Esophagus squamous epithelium (tissue), 4 donors: ENCODE measurements at regions not wholly inside any gene's neighbourhood (a gene's known extent, or its start where the extent isn't known, plus 50 kb on each side); places are given as distances from the start of the nearest gene placed in this dataset.

Experiments
- POLR2A ChIP-seq, 4 donors: fragments of 450-650 bp; IDR thresholded peaks; one replicate each; pipeline ENCODE4 v1.6.1; 2017; ENCODE audit warnings: antibody characterized with exemption in 4 of 4, mild to moderate bottlenecking in 4 of 4, moderate library complexity in 3 of 4
- TF ChIP-seq, protein P1 (sequence below), 6 experiments: fragments of 450-650 bp in 4 of 6; fragments of 200-600 bp in 2 of 6; sonication (generic) in 2 of 6; IDR thresholded peaks; one replicate each; pipeline ENCODE4 v1.5.1; 2016 to 2019; ENCODE audit warnings: antibody characterized with exemption in 6 of 6, mild to moderate bottlenecking in 4 of 6, moderate library complexity in 4 of 6

DNA sequence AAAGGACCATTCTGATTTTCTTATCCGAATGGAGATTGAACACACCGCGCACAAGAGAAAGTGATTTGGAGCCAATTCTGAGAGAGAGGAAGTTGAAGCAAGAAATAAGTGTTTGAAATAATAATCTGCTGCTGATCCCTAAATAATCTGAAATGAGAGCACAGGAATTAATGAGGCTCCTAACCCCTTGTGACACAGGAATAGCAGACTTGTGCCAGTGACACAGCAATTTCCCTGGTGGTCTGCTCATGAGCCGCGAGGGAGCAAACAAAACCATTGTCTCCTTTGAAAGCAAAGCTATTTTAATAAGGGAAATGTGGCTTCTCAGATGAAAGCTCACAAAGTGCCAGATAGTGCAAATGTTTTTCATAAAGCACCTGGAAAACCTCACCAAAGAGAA is 936.1 kb upstream of the WWC1 start:
- TF ChIP-seq POLR2A (IDR thresholded peaks at IDR 0.05), result no peak
- TF ChIP-seq, protein P1, sequence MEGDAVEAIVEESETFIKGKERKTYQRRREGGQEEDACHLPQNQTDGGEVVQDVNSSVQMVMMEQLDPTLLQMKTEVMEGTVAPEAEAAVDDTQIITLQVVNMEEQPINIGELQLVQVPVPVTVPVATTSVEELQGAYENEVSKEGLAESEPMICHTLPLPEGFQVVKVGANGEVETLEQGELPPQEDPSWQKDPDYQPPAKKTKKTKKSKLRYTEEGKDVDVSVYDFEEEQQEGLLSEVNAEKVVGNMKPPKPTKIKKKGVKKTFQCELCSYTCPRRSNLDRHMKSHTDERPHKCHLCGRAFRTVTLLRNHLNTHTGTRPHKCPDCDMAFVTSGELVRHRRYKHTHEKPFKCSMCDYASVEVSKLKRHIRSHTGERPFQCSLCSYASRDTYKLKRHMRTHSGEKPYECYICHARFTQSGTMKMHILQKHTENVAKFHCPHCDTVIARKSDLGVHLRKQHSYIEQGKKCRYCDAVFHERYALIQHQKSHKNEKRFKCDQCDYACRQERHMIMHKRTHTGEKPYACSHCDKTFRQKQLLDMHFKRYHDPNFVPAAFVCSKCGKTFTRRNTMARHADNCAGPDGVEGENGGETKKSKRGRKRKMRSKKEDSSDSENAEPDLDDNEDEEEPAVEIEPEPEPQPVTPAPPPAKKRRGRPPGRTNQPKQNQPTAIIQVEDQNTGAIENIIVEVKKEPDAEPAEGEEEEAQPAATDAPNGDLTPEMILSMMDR (IDR thresholded peaks at IDR 0.05), result no peak
